Activated CD8-positive, alpha-beta T cell treated with anti-CD3 and anti-CD28 coated beads, Interleukin-2, amount 10 ng/mL, durations not matched to agents 7 days and 5 days (primary cell): ENCODE measurements at regions not wholly inside any gene's neighbourhood (a gene's known extent, or its start where the extent isn't known, plus 50 kb on each side); places are given as distances from the start of the nearest gene placed in this dataset.
"Not testable (repeated sequence)": the region's sequence is repeated elsewhere in the genome, so short reads cannot be mapped to it uniquely, and the experiment has no call there.

Source experiments
- ATAC-seq: fragments of 150-1000 bp; cut with Tn5 transposase; one replicate; pipeline ENCODE4 v1.10.0; 2021; ENCODE audit warnings: moderate library complexity
- CTCF ChIA-PET: fragments of 350-600 bp; sonication (Branson Sonifier 250); formaldehyde crosslinking; loops from one replicate; lab custom pipeline; 2021; ENCODE audit warnings: antibody characterized with exemption; lab: Charles Lee
- POLR2A ChIA-PET: fragments of 350-600 bp; sonication (Branson Sonifier 250); formaldehyde crosslinking; loops from one replicate; lab custom pipeline; 2021; ENCODE audit warnings: antibody characterized with exemption; lab: Charles Lee
- DNase-seq: peaks from one replicate; pipeline ENCODE4 v3.0.0-alpha.2; 2020
- H3K27ac Mint-ChIP-seq: one replicate; pipeline ENCODE4 v1.8.0; 2021; ENCODE audit warnings: mild to moderate bottlenecking, mixed read lengths
- H3K27me3 Mint-ChIP-seq: one replicate; pipeline ENCODE4 v1.8.0; 2021; ENCODE audit warnings: low read depth, mixed read lengths
- H3K36me3 Mint-ChIP-seq: one replicate; pipeline ENCODE4 v1.8.0; 2021; ENCODE audit warnings: low read depth, mixed read lengths
- H3K4me1 Mint-ChIP-seq: one replicate; pipeline ENCODE4 v1.8.0; 2021; ENCODE audit warnings: low read depth, mixed read lengths
- H3K4me3 Mint-ChIP-seq: one replicate; pipeline ENCODE4 v1.8.0; 2021; ENCODE audit warnings: mild to moderate bottlenecking, mixed read lengths
- H3K9me3 Mint-ChIP-seq: one replicate; pipeline ENCODE4 v1.8.0; 2022; ENCODE audit warnings: mixed read lengths; ENCODE audit not compliant: insufficient read depth

DNA sequence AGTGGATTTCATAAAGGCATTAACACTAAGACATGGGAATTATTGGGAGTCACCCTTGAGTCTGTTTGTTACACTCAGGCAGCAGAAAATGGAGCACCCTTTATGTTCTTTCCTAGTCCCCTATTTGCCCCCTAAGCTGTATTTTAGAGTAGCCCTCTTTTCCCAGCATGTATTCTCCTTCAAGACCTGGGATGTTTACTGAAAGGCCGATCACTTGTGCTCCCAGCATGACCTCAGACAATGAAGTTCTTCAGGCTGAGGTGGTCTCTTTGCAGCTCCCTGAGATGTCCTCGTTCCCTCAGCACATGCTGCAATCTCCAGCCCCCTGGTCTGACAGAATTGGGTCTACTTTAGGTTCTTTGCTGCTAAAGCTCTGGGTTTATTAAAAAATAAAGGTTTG, 169.7 kb downstream of the YTHDC2 start:
- Mint-ChIP-seq H3K27me3 (peaks cover 2% of the 10 kb centered on the region), H3K4me1 (no peaks in the 10 kb centered on the region), H3K9me3 (no peaks in the 10 kb centered on the region), H3K27ac (no peak overlapping the region), H3K4me3 (no peak overlapping the region), H3K36me3 (no peaks in the 10 kb centered on the region)
- ChIA-PET POLR2A (no interaction called here), CTCF (no interaction called here)
- ATAC-seq (no peak), DNase-seq (no peak)

DNA sequence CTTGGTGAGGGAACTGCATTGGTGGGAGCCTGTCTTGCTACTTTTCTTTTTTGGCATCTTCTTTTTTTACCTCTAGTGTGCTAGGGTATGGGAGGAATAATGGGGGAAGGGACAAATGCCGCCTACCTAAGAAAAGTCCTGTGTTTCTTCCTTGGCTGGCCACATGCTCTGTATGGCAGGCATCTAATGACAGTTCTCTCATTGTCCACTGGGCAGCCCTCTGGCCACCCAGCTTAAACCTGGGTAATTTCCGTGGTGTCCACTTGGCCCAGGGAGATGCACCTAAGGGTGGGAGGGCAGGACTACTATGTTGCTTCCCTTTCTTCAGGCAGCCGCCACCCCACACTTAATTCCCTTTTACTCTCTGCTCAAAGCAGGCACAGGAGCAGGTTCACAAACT, 173.1 kb downstream of the YTHDC2 start:
- Mint-ChIP-seq H3K4me3 (no peak overlapping the region), H3K4me1 (no peaks in the 10 kb centered on the region), H3K27me3 (peaks cover 10% of the 10 kb centered on the region), H3K27ac (no peak overlapping the region), H3K36me3 (no peaks in the 10 kb centered on the region), H3K9me3 (no peaks in the 10 kb centered on the region)
- ATAC-seq: no peak
- no peak for DNase-seq
- ChIA-PET POLR2A (no interaction called here), CTCF (no interaction called here)

DNA sequence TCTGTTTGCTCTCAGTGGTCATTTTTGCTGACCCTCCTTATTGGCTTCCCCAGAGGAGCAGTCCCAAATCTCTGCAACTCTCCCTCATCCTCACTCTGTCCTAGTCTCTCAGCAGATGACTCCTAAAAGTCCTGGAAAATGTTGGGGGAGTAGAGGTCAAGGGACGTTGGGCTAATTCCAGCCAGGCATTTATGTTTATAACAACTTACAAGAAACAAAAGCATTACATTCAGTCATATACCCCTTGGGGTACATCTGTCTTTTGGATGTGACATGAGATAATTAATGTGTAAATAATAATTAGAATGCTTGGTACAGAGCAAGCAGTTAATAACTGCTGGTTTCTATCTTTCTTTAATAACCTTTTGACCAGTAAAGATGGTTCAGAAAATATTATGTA, 176.2 kb downstream of the YTHDC2 start:
- ChIA-PET POLR2A (no interaction called here), CTCF (no interaction called here)
- no peak overlapping the region for H3K27ac Mint-ChIP-seq

DNA sequence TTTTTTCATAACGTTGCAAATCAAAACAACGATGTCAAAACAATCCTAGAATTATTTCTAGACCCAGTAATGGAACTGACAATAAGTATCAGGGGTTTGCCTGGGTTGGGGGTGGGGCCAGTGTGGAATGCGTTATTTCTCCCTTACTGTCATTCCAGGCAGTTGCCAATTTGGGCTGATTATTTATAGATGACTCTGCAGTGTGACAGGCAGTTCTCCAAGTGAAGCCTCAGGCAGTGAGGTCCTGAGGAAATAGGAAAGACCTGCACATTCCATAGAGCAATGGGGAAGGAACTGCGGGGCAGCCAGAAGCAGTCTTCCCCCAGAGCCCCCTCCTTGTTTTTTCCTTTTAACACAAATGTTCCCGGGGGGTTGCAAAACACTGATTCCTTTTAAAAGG, 179.0 kb downstream of the YTHDC2 start:
- Mint-ChIP-seq H3K4me3 (no peak overlapping the region), H3K27ac (no peak overlapping the region), H3K27me3 (peaks cover 34% of the 10 kb centered on the region), H3K36me3 (no peaks in the 10 kb centered on the region), H3K4me1 (no peaks in the 10 kb centered on the region), H3K9me3 (no peaks in the 10 kb centered on the region)
- CTCF ChIA-PET: no interaction called here
- no peak for DNase-seq
- ATAC-seq: no peak
- POLR2A ChIA-PET: no interaction called here

More for the DNA sequence above, 176.2 kb downstream of the YTHDC2 start:
- Mint-ChIP-seq H3K9me3 (no peaks in the 10 kb centered on the region), H3K4me1 (no peaks in the 10 kb centered on the region), H3K36me3 (no peaks in the 10 kb centered on the region), H3K27me3 (peaks cover 31% of the 10 kb centered on the region), H3K4me3 (no peak overlapping the region)
- ATAC-seq (no peak), DNase-seq (no peak)

DNA sequence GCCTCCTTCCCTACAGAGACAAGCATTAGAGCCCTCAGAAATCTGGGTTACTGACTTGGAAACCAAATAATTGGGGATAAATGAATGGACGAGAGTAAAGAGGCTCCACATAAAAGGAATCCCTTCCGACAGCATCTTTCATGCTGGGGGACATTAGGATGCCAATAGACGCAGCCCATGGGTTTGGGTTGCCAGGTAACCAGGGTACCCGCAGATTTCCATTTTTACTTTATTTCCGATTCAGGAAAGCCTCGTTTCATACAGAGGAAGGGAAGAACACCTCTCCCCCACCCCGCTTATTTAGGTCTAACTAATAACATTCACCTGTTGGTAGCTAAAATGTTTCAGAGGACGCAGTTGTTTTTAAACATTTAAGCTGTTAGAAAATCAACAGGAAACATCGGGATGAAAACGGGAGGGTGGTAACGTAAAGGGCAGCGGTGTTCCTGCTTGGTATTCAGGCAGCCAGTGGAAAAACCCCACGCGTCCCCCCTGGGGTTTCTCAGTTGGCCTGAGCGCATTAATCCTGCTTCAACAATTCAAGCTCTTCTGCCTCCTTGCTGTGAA, 179.5 kb downstream of the YTHDC2 start:
- Mint-ChIP-seq H3K9me3 (no peaks in the 10 kb centered on the region), H3K36me3 (no peaks in the 10 kb centered on the region), H3K4me1 (no peaks in the 10 kb centered on the region), H3K4me3 (no peak overlapping the region), H3K27ac (no peak overlapping the region), H3K27me3 (peaks cover 34% of the 10 kb centered on the region)
- no peak for DNase-seq
- ChIA-PET CTCF (no interaction called here), POLR2A (no interaction called here)
- ATAC-seq: no peak

DNA sequence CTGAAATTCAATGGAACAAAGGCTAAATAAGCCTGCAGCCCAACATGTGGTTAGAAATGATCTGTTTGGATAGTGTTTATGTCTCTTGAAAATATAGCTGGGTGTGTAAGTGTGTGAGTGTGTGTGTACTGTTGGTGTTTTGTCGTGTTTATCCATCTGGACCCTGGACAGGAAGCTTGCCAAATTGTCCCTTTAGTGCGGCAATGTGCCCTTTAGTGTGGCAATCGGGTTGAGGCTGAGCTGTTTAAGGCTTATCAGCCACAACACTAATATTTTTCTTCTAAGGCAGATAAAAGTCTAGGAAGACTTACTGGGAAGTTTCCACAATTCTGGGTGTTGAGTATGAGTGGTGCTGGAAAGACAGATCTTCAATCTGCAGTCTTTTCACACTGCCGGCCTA, 180.2 kb downstream of the YTHDC2 start:
- no peak overlapping the region for H3K4me3 Mint-ChIP-seq
- no peaks in the 10 kb centered on the region for H3K36me3 Mint-ChIP-seq
- no peak overlapping the region for H3K27ac Mint-ChIP-seq
- H3K9me3 Mint-ChIP-seq: no peaks in the 10 kb centered on the region
- POLR2A ChIA-PET: no interaction called here
- H3K4me1 Mint-ChIP-seq: no peaks in the 10 kb centered on the region
- CTCF ChIA-PET: no interaction called here
- ATAC-seq (no peak), DNase-seq (no peak)
- H3K27me3 Mint-ChIP-seq: peaks cover 34% of the 10 kb centered on the region

DNA sequence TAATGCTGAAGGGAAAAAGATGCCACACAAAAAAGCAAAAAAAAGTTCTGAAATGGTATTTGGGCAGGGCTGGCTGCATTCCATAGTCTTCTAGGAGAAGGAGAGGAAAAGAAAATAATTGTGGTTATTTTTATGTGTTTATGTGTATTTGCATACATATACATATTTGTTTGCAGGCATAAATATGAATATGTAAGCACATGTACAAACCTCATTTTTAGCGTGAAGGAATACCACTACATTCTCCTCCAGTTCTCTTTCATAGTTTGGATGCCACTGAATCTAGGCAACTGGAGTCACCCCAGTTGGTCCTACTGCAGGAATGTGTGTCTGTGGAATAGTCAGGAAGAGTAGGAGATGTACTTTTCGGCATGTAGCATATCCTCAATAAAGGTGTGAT, 181.1 kb downstream of the YTHDC2 start:
- DNase-seq: no peak
- ChIA-PET CTCF (no interaction called here), POLR2A (no interaction called here)
- Mint-ChIP-seq H3K27ac (no peak overlapping the region), H3K4me3 (no peak overlapping the region), H3K9me3 (no peaks in the 10 kb centered on the region), H3K36me3 (no peaks in the 10 kb centered on the region), H3K27me3 (peaks cover 34% of the 10 kb centered on the region), H3K4me1 (no peaks in the 10 kb centered on the region)
- no peak for ATAC-seq

DNA sequence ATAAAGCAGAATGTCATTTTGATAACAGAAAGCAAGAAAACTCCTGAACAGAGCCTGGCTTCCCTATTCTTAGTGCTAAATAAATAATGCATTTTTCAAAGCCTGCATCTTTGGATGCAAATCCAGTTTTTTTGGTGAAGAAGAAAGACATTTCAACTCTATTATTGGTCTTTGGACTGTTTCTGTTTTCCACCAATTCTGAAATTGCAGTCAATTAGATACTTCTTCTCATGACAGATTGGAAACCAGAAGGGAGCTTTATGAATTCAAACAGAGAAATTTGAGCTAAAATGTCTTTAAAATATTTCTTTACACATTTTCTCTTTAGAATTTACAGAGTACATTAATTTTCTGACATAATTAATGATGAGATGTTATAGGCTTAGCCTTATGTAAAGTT, 189.8 kb downstream of the YTHDC2 start:
- ChIA-PET CTCF (no interaction called here), POLR2A (no interaction called here)
- no peak for DNase-seq
- Mint-ChIP-seq H3K9me3 (peaks cover 10% of the 10 kb centered on the region), H3K36me3 (no peaks in the 10 kb centered on the region), H3K27ac (no peak overlapping the region), H3K4me3 (no peak overlapping the region), H3K27me3 (peaks cover 2% of the 10 kb centered on the region), H3K4me1 (no peaks in the 10 kb centered on the region)
- no peak for ATAC-seq

DNA sequence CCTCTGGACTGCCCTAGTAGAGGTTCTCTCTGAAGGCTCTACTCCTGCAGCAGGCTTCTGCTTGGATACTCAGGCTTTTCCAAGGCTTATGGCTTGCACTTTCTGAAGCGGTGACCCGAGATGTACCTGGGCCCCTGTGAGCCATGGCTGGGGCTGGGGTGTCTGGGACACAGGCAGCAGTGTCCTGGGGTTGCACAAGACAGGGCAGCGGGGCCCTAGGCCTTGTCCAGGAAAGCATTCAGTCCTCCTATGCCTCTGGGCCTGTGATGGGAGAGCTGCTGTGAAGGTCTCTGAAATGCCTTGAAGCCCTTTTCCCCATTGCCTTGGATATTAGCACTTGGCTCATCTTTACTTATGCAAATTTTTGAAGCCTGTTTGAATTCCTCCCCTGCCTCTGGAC, 192.2 kb downstream of the YTHDC2 start:
- no peaks in the 10 kb centered on the region for H3K36me3 Mint-ChIP-seq
- peaks cover 10% of the 10 kb centered on the region for H3K9me3 Mint-ChIP-seq
- no peak overlapping the region for H3K4me3 Mint-ChIP-seq
- no peaks in the 10 kb centered on the region for H3K4me1 Mint-ChIP-seq
- DNase-seq: no peak
- H3K27ac Mint-ChIP-seq: no peak overlapping the region
- ChIA-PET POLR2A (no interaction called here), CTCF (no interaction called here)
- peaks cover 2% of the 10 kb centered on the region for H3K27me3 Mint-ChIP-seq
- no peak for ATAC-seq

DNA sequence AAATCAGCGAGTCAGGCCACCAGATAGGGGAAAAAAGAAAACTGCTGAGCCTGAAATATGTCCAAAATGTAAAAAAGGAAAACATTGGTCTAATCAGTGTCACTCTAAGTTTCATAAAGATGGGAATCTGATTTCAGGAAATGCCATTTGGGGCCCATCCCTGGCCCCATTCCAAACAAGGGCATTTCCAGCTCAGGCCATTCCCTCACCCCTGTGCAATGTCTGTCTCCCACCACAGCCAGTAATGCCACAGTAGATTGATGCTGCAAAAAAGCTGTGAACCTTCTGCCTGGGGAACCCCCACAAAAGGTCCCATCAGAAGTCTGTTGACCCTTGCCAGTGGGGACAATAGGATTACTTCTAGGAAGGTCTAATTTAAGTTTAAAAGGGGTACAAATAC, 199.6 kb downstream of the YTHDC2 start:
- Mint-ChIP-seq H3K4me3 (no peak overlapping the region), H3K36me3 (no peaks in the 10 kb centered on the region)
- POLR2A ChIA-PET: no interaction called here

DNA sequence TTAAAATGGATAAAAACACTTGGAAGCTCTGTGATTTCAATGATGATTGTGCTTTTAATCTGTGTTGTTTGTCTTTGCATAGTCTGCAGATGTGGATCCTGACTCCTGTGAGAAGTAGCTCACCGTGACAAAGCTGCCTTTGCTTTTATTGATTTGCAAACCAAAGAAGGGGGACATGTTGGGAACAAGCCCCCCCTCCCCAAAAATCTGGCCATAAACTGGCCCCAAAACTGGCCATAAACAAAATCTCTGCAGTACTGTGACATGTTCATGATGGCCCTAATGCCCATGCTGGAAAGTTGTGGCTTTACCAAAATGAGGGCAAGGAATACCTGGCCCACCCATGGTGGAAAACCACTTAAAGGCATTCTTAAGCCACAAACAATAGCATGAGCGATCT, 202.4 kb downstream of the YTHDC2 start:
- H3K27ac Mint-ChIP-seq, H3K36me3 Mint-ChIP-seq, POLR2A ChIA-PET, H3K4me3 Mint-ChIP-seq, H3K4me1 Mint-ChIP-seq, DNase-seq, H3K27me3 Mint-ChIP-seq, CTCF ChIA-PET, H3K9me3 Mint-ChIP-seq, ATAC-seq: not testable (repeated sequence)

More for the DNA sequence above, 199.6 kb downstream of the YTHDC2 start:
- ATAC-seq (no peak), DNase-seq (no peak)
- Mint-ChIP-seq H3K27ac (no peak overlapping the region), H3K9me3 (peaks cover 5% of the 10 kb centered on the region), H3K27me3 (no peaks in the 10 kb centered on the region), H3K4me1 (no peaks in the 10 kb centered on the region)
- CTCF ChIA-PET: no interaction called here

DNA sequence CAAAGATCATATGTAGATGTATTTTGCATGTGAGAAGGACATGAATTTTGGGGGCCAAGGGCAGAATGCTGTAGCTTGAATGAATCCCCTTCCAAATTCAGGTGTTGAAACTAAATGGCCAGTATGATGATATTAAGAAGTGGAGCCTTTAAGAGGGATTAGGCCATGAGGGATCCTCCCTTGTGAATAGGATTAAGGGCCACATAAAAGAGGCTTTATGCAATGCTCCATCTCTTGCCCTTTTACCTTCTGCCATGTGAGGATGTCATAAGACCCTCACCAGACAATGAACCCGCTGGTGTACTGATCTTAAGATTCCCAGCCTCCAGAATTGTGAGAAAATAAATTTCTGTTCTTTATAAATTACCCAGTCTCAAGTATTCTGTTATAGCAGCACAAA, 206.1 kb downstream of the YTHDC2 start:
- ATAC-seq (no peak), DNase-seq (no peak)
- CTCF ChIA-PET: no interaction called here
- Mint-ChIP-seq H3K9me3 (peaks cover 5% of the 10 kb centered on the region), H3K27me3 (no peaks in the 10 kb centered on the region), H3K27ac (no peak overlapping the region), H3K36me3 (no peaks in the 10 kb centered on the region), H3K4me3 (no peak overlapping the region), H3K4me1 (no peaks in the 10 kb centered on the region)
- POLR2A ChIA-PET: interaction anchor here (0.6 kb wide), 1 partner anchor 1406 kb away, joined by 3 read pairs; no protein-coding TSS in a partner anchor

DNA sequence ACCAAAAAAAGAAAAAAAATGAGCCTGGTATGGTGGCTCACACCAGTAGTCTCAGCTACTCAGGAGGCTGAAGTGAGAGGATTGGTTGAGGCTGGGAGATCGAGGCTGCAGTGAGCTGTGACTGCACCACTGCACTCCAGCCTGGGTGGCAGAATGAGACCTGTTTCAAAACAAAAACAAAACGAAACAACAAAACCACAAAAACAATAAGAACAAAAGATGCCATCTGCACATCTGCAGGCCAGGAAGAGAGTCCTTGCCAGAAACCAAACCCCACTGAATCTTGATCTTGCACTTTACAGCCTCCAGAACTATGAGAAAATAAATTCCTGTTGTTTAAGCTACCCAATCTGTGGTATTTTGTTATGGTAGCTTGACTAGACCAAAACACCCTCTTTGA, 207.7 kb downstream of the YTHDC2 start:
- Mint-ChIP-seq H3K27ac (no peak overlapping the region), H3K27me3 (no peaks in the 10 kb centered on the region), H3K4me3 (no peak overlapping the region), H3K4me1 (no peaks in the 10 kb centered on the region), H3K9me3 (no peaks in the 10 kb centered on the region), H3K36me3 (no peaks in the 10 kb centered on the region)
- CTCF ChIA-PET: no interaction called here
- POLR2A ChIA-PET: no interaction called here
- ATAC-seq: no peak
- DNase-seq: no peak
